Kidney epithelial cell (primary cell): ENCODE measurements at regions not wholly inside any gene's neighbourhood (a gene's known extent, or its start where the extent isn't known, plus 50 kb on each side); places are given as distances from the start of the nearest gene placed in this dataset.

ENCODE experiments used
- DNase-seq: peaks from one replicate; pipeline ENCODE4 v3.0.0-alpha.2; 2010; ENCODE audit warnings: low read depth
- H3K27me3 ChIP-seq: 2 replicates; pipeline ENCODE4 v1.6.0; 2011; ENCODE audit warnings: low read length; ENCODE audit not compliant: control insufficient read depth, insufficient read depth
- H3K36me3 ChIP-seq: 2 replicates; pipeline ENCODE4 v1.5.1; 2011; ENCODE audit warnings: low read length; ENCODE audit not compliant: control insufficient read depth, insufficient read depth
- H3K4me3 ChIP-seq: 2 replicates; pipeline ENCODE4 v1.5.1; 2011; ENCODE audit warnings: low read depth, mild to moderate bottlenecking, control low read depth, low read length
- CTCF ChIP-seq: IDR thresholded peaks from 2 replicates; pipeline ENCODE4 v1.5.1; 2011; ENCODE audit warnings: mild to moderate bottlenecking, moderate library complexity, low read length, control low read depth, inconsistent platforms; ENCODE audit not compliant: insufficient read depth, poor library complexity, severe bottlenecking

- Histone ChIP-seq H3K4me3 (no peak overlapping the region), H3K36me3 (no peaks in the 10 kb centered on the region), H3K27me3 (no peaks in the 10 kb centered on the region)
- no peak for DNase-seq
- TF ChIP-seq CTCF = peak; percentile 22
Observed at GRCh38 chr2:18690342-18690741, 101.0 kb upstream of the NT5C1B start.

DNA sequence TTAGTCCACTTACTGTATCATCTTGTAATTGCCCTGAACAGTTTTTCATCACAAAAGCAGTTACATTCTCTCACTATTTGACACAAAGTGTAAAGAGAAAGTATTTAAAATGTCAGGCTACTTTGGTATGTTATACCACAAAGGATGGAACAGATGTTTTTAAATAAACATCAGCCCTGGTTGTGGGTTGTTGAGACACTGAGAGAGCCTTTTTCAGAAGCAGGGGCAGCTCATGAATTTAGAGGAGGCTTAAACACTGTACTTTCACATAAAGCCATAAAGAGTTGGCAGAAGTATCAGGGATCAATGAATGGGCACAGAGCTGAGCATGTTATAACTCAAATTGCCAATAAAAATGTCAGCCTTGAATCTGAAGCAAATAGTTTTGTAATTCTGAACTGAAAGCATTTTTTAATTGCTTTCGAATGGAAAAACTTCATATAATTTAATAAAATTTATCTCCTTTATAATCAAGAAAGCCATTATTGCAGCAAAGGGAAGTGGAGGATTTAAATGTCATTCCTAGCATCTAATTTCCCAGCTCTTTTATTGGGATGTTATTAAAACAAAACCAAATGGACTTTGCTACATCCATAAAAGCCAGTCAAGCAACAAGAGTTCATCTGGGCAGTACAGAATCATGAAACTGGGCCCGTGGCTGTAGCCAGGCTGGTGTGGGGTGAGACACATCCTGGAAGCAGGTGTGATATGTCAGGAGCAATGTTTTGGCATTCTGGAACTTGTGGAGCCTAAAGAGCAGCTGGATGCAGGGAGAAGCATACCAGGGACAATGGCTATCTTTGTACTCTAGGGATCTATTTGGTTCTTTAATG lies 95.1 kb upstream of the NT5C1B start:
- H3K36me3 ChIP-seq = no peaks in the 10 kb centered on the region
- DNase-seq = no peak
- no peak overlapping the region for H3K4me3 ChIP-seq
- TF ChIP-seq CTCF = no peak
- H3K27me3 ChIP-seq = no peaks in the 10 kb centered on the region

- Histone ChIP-seq H3K4me3 (no peak overlapping the region), H3K27me3 (no peaks in the 10 kb centered on the region), H3K36me3 (no peaks in the 10 kb centered on the region)
- TF ChIP-seq CTCF = no peak
- no peak for DNase-seq
Observed at GRCh38 chr2:18682681-18683080, 93.3 kb upstream of the NT5C1B start.

DNA sequence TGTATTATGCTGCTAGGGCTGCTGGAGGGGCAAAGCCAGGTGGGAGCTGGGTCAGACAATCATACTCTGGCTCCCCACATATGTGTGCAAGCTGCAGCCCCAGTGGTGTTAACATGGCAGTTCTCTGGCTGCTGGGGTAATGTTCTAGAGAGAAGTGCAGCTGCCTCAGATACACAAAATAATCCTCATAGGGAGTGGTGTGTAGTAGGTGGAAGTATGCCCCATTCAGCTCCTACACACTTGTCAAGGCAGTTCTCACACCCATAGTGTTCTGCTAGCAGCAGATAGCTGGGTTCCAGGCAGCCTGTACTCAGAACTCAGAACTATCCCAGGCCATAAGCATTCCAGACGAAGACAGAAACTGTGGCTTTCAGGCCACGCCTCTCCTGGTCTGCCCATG lies 87.9 kb upstream of the NT5C1B start:
- H3K27me3 ChIP-seq = no peaks in the 10 kb centered on the region
- no peaks in the 10 kb centered on the region for H3K36me3 ChIP-seq
- H3K4me3 ChIP-seq = no peak overlapping the region
- no peak for TF ChIP-seq CTCF
- DNase-seq = no peak

- Histone ChIP-seq H3K4me3 (no peak overlapping the region), H3K27me3 (no peaks in the 10 kb centered on the region), H3K36me3 (no peaks in the 10 kb centered on the region)
- no peak for TF ChIP-seq CTCF
- no peak for DNase-seq
Observed at GRCh38 chr2:18674309-18674708, 84.9 kb upstream of the NT5C1B start.

- TF ChIP-seq CTCF = no peak
- H3K36me3 ChIP-seq = no peaks in the 10 kb centered on the region
- no peak overlapping the region for H3K4me3 ChIP-seq
- no peaks in the 10 kb centered on the region for H3K27me3 ChIP-seq
- DNase-seq = no peak
Observed at GRCh38 chr2:18671363-18671762, 82.0 kb upstream of the NT5C1B start.
